Panc1 (cell line): ENCODE measurements at regions not wholly inside any gene's neighbourhood (a gene's known extent, or its start where the extent isn't known, plus 50 kb on each side); places are given as distances from the start of the nearest gene placed in this dataset.

Source experiments
- POLR2AphosphoS5 ChIP-seq: IDR thresholded peaks from 2 replicates; pipeline ENCODE4 v1.6.1; 2012; ENCODE audit warnings: mild to moderate bottlenecking, low read depth, low read length, moderate library complexity
- TF ChIP-seq, protein P1 (sequence below): fragments of 450-650 bp; IDR thresholded peaks from 2 replicates; pipeline ENCODE4 v1.5.1; 2017; ENCODE audit warnings: mild to moderate bottlenecking

DNA sequence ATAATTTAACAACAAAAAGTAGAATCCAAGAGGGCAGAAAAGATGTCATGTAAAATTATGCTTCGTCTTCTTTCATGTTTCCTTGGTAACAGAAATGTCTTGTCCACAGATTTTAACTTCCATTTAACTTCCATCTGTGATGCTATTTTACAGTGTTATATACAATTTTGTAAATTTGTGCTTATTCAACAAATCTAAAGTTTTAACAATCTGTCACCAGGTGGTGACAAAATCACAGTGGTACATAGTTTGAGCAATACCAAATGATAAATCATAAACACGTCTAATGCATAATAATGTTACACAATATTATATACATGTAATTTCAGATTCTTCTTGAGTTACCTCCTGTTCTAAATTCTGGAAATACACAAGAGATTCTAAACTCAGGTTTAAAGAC is 784.4 kb upstream of the CELF2 start:
- TF ChIP-seq, protein P1, sequence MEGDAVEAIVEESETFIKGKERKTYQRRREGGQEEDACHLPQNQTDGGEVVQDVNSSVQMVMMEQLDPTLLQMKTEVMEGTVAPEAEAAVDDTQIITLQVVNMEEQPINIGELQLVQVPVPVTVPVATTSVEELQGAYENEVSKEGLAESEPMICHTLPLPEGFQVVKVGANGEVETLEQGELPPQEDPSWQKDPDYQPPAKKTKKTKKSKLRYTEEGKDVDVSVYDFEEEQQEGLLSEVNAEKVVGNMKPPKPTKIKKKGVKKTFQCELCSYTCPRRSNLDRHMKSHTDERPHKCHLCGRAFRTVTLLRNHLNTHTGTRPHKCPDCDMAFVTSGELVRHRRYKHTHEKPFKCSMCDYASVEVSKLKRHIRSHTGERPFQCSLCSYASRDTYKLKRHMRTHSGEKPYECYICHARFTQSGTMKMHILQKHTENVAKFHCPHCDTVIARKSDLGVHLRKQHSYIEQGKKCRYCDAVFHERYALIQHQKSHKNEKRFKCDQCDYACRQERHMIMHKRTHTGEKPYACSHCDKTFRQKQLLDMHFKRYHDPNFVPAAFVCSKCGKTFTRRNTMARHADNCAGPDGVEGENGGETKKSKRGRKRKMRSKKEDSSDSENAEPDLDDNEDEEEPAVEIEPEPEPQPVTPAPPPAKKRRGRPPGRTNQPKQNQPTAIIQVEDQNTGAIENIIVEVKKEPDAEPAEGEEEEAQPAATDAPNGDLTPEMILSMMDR = no peak
- no peak for TF ChIP-seq POLR2AphosphoS5
